ENCODE measurements at regions not wholly inside any gene's neighbourhood (a gene's known extent, or its start where the extent isn't known, plus 50 kb on each side); places are given as distances from the start of the nearest gene placed in this dataset.
"Not testable (repeated sequence)": the region's sequence is repeated elsewhere in the genome, so short reads cannot be mapped to it uniquely, and the experiment has no call there.

- TF ChIP-seq SP1 (IDR thresholded peaks at IDR 0.05); SUZ12 (IDR thresholded peaks at IDR 0.05); FOXK2 (IDR thresholded peaks at IDR 0.05); L3MBTL2 (conservative IDR thresholded peaks at IDR 0.05); CTBP1 (IDR thresholded peaks at IDR 0.05; ENCODE audit: borderline replicate concordance); ZNF384 (IDR thresholded peaks at IDR 0.05); FOXA1 (IDR thresholded peaks at IDR 0.05); BHLHE40 (IDR thresholded peaks at IDR 0.05; ENCODE audit: borderline replicate concordance); ELF4 (IDR thresholded peaks at IDR 0.05): not testable (repeated sequence)
- TF ChIP-seq, protein P1, sequence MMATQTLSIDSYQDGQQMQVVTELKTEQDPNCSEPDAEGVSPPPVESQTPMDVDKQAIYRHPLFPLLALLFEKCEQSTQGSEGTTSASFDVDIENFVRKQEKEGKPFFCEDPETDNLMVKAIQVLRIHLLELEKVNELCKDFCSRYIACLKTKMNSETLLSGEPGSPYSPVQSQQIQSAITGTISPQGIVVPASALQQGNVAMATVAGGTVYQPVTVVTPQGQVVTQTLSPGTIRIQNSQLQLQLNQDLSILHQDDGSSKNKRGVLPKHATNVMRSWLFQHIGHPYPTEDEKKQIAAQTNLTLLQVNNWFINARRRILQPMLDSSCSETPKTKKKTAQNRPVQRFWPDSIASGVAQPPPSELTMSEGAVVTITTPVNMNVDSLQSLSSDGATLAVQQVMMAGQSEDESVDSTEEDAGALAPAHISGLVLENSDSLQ (IDR thresholded peaks at IDR 0.05) = not testable (repeated sequence)
These were observed 153.7 kb downstream of the C3orf38 start for GRCh38 chr3:88303331-88303904.

All from HEK293T (cell line).